ENCODE measurements at regions not wholly inside any gene's neighbourhood (a gene's known extent, or its start where the extent isn't known, plus 50 kb on each side); places are given as distances from the start of the nearest gene placed in this dataset.
"Not testable (repeated sequence)": the region's sequence is repeated elsewhere in the genome, so short reads cannot be mapped to it uniquely, and the experiment has no call there.

GRCh38 chr16:5206331-5206990, 108.9 kb upstream of the EEF2KMT start:
- DNase-seq (ENCODE audit: low spot score), result no peak

GRCh38 chr16:5205361-5206040, 107.9 kb upstream of the EEF2KMT start:
- no peak for DNase-seq (ENCODE audit: low spot score)

GRCh38 chr16:5203675-5204074, 106.1 kb upstream of the EEF2KMT start:
- not testable (repeated sequence) for DNase-seq (ENCODE audit: low spot score)

DNA sequence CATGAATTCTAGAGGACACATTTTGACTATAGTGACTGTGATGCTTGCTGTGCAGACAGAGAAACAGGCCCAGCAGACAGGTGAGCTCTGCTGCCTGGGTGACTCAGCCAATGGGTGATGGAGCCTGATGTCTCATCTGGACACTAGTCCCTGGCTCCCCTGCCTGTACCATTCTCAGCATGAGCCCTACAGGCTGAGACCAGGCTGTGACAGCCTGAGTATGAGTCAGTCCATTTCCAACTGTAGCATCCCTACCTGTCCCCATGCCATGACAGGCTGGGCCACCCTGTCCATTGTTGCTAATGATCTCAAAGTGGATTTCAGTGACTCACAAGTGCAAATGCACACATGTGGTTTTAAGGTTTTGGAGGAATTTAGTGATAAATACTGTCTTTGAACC, 102.5 kb upstream of the EEF2KMT start:
- DNase-seq (ENCODE audit: low spot score), result no peak

DNA sequence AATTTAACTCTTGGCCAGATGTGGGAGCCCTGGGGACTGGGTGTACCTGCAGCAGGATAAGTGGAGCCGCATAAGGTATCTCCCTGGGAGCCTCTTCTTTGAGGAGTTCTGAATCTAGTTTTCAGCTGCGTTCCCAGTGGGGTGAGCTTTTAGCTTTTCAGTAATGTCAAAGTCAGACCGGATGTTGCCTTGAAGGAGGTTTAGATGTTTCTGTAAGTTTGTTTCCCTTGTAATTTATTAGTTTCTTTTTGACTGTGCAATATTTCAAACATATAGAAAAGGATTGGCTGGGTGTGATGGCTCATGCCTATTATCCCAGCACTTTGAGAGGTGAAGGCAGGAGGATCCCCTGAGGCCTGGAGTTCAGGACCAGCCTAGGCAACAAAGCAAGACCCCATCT, 98.6 kb upstream of the EEF2KMT start:
- DNase-seq (ENCODE audit: low spot score), result no peak

DNA sequence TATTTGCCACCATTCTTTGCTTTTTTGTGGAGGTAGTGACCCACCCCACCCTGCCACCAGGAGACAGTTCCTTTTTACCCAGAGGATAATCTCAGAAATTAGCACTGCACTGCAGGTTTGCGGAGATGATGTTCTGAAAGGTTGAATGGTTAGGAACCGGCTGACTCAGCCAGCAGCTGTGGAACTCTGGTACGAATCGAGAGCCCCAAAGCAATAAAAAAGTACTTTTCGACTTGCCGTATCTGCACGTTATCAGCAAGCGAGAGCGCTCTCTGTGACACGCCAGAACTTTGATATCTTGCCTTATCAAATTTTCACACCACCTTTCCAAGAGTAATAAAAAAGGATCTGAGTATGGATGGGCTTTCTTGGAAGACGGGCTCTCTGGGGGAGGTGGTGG, 96.3 kb upstream of the EEF2KMT start:
- DNase-seq (ENCODE audit: low spot score), result no peak

DNA sequence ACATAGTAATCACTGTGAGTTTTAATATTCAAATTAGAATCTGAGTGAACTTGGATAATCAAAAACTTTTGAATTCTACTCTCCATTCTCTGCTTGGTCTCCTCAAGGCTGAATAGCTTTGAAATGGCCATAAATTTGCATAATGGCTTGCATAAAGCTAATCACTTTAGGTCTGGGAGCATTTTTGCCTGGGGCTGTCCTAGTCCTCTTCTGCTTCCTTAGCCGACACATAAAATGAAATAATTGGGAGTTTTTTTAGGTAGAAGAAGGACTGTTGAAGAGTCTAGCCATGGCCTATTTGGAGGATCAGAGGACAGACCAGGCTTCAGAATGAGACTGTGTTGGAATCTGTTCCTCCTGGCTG, 91.4 kb upstream of the EEF2KMT start:
- no peak for DNase-seq (ENCODE audit: low spot score)

DNA sequence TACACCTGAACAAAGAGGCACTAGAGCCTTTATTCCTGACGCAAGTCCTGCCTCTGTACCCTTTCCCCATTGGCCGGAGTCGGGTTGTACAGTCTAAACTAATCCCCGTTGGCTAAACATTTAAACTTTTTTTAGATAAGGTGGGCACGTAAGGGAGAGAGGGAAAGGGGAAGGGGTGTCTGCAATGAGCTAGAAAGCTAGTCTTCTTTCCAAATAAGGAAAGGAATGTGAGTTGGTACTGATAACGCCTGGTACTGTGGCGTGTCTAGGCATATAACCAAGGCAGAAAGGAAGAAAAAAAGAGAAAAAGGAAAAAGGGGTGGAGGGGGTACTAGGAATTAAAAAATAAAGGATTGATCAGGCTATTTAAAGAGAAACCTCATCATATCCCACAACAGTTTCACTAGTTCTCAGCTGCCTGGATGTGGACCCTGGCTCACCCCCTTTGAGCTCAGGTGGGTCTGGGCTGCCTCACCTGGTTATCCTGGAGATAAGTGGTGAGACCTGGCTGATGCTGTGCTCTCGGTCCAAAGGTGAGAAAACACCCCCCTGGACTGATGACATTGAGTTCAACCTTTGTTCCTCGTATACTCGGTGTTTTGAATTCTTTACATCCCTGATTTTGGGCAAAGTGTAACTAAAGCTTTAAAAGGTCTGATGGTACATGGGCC, 90.9 kb upstream of the EEF2KMT start:
- DNase-seq (ENCODE audit: low spot score), result no peak

DNA sequence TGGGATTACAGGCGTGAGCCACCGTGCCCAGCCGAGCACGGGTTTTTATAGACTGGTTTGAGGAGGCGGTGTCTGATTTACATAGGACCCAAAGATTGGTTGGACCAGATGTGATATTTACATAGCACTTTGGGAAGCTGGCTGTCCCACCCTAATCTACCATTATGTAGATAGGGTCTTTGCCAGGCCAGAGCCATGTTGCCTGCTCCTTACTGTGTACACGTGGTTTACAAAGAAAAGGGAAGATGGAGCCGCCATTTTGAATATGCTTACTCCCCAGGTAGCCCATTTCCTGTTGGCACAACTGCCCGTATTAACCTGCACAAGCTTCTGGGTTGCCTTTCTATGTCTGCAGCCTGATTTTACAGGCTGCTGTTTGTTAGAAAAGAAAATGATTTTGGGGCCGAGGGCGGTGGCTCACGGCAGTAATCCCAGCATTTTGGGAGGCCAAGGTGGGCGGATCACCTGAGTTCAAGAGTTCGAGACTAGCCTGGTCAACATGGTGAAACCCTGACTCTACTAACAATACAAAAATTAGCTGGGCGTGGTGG, 89.9 kb upstream of the EEF2KMT start:
- no peak for DNase-seq (ENCODE audit: low spot score)

DNA sequence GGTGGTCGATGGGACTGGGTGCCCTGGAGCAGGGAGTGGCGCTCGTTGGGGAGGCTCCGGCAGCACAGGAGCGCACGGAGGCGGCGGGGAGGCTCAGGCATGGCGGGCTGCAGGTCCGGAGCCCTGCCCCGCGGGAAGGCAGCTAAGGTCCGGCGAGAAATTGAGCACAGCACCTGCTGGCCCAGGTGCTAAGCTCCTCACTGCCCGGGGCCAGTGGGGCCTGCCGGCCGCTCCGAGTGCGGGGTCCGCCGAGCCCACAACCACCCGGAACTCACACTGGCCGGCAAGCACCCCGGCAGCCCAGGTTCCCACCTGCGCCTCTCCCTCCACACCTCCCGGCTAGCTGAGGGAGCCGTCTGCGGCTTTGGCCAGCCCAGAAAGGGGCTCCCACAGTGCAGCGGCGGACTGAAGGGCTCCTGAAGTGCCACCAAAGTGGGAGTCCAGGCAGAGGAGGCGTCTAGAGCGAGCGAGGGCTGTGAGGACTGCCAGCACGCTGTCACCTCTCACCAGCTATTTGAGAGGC, 88.8 kb upstream of the EEF2KMT start:
- no peak for DNase-seq (ENCODE audit: low spot score)

DNA sequence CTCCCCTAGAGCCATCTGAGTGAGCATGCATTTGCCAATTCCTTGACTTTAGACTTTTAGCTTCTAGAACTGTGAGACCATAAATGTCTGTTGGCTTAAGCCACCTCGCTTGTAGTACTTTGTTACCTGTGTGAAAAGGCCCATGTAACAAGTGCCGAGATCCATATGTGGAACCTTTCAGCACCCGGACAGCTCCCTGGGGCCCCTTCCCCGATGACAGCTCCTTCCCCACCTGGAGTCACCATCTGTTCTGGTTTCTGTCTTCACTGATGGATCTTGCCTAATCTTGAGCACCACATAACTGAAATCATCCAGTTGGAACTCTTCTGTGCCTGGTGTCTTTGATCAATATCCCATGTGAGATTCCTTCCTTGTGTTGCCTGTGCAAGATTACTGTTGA, 78.9 kb upstream of the EEF2KMT start:
- no peak for DNase-seq (ENCODE audit: low spot score)

DNA sequence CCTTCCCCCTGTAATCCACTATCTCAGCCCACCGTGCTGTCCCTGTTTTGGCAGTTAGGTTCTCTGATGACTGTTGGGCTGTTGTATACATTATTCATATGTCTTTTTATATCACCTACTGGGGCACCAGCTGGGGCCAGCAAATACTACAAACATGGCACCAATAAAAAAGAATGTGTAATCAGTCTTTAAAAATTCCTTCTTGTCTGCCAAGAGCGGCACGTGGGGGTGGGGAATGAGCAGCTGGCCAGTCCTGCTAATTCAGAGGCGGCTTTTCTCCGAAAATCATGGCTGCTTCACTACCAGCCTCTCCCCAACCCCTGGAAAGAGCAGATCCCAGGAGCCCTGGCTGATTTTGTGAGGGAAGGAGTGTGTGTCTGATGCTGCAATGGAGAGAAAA, 77.7 kb upstream of the EEF2KMT start:
- DNase-seq (ENCODE audit: low spot score), result no peak

DNA sequence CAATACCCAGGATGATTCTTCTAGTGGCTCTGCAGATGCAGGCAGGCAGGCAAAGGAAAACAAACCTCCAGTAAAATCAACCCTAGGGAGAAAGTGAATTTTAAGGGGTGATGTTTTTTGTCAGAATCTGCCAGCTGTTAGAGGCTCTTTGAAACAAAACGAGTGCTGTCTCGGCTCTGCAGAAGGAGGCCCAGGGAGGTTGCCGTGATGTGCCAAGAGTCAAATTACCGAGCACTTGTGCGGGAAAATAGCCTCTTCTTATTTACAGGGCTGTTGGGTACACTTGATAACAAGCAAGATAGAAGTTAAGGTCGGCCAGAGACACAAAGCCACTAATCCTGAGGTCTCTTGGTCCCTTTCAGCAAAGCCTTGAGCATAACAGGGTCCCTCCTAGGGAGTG, 68.9 kb upstream of the EEF2KMT start:
- no peak for DNase-seq (ENCODE audit: low spot score)

- not testable (repeated sequence) for DNase-seq (ENCODE audit: low spot score)
These were observed 67.8 kb upstream of the EEF2KMT start for GRCh38 chr16:5165429-5165828.

DNA sequence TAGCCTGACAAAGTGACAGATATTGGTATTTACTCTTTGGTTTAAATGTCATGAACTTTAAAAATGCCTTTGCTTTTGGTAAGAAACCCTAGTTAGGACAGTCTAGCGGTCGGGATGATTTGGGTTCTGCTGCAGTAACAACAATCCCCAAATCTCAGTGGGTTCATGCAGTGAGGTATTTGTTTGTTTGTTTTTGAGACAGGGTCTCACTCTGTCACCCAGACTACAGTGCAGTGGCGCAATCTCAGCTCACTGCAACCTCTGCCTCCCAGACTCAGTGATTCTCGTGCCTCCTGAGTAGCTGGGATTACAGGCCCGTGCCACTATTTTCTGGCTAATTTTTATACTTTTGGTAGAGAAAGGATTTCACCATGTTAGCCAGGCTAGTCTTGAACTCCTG, 65.2 kb upstream of the EEF2KMT start:
- not testable (repeated sequence) for DNase-seq (ENCODE audit: low spot score)

DNA sequence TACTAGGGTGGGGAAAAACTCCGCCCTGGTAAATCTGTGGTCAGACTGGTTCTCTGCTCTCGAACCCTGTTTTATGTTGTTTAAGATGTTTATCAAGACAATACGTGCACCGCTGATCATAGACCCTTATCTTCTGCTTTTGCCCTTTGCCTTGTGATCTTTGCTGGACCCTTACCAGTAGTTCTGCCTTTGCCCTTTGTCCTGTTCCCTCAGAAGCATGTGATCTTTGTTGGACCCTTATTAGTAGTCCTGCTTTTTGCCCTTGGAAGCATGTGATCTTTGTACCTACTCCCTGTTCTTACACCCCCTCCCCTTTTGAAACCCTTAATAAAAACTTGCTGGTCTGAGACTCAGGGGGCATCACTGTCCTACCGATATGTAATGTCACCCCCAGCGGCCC, 64.3 kb upstream of the EEF2KMT start:
- not testable (repeated sequence) for DNase-seq (ENCODE audit: low spot score)

DNA sequence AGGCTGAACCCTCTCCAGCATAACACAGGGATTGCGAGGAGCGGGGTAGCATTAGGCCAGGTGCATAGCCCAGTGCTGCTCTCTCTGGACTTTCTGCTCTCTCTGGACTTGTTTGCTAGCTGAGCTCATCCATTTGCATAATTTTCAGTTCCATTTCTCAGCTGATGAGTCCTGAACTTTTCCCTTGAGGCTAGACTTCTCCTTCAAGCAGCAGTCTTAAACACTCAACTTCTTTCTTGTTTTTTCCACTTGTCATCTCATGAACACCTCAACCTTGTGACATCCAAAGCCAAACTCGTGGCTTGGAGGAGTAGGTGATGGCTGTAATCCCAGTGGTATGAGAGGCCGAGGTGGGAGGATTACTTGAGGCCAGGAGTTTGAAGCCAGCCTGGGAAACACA, 62.4 kb upstream of the EEF2KMT start:
- DNase-seq (ENCODE audit: low spot score), result not testable (repeated sequence)

- not testable (repeated sequence) for DNase-seq (ENCODE audit: low spot score)
These were observed 61.9 kb upstream of the EEF2KMT start for GRCh38 chr16:5159537-5159936.

DNA sequence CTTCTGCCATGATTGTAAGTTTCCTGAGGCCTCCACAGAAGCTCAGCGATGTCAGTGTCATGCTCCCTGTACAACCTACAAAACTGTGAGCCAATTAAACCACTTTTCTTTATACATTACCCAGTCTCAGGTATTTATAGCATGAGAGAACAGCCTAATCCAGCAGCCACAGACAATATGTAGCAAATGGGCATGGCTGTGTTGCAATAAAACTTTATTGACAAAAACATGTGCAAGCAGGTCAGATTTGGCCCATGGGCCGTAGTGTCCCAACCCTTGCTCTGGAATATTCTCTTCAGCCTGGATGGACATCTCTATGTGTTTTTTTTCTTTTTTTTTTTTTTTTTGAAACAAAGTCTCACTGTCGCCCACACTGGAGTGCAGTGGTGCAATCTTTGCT, 60.9 kb upstream of the EEF2KMT start:
- DNase-seq (ENCODE audit: low spot score), result no peak

GRCh38 chr16:5156486-5156885, 58.9 kb upstream of the EEF2KMT start:
- DNase-seq (ENCODE audit: low spot score), result not testable (repeated sequence)

GRCh38 chr16:5154006-5154405, 56.4 kb upstream of the EEF2KMT start:
- not testable (repeated sequence) for DNase-seq (ENCODE audit: low spot score)

DNA sequence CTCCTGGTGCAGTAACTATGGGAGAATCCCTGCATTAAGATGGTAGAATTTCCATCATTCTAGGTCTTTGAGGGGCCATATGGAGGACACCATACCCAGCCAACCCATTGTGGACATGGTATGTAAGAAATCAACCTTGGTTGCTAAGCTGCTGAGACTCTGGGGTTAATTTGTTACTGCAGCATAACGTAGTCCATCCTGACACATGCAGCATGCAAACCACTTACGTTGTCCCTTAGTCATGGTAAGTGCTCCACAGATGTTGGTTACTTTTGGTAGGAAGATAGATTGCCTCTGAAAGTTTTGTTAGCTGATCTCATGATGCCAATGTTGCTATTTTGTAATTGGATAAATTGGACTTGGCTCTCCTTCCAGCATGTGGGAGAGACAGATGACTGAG, 53.8 kb upstream of the EEF2KMT start:
- not testable (repeated sequence) for DNase-seq (ENCODE audit: low spot score)
